NOMO-1 treated with dmso at 0.1 percent for 144 hours (cell line): ENCODE measurements at regions not wholly inside any gene's neighbourhood (a gene's known extent, or its start where the extent isn't known, plus 50 kb on each side); places are given as distances from the start of the nearest gene placed in this dataset.

Experiments
- DNase-seq: peaks from one replicate; lab custom pipeline; 2025; ENCODE audit not compliant: unreplicated experiment; lab: John Stamatoyannopoulos, UW

GRCh38 chr6:20313051-20313450, 88.6 kb upstream of the E2F3 start:
- no peak for DNase-seq

- peak; percentile 20 for DNase-seq
These were observed 87.6 kb upstream of the E2F3 start for GRCh38 chr6:20313960-20314530.

- DNase-seq, result no peak
These were observed 86.5 kb upstream of the E2F3 start for GRCh38 chr6:20314866-20315845.

GRCh38 chr6:20317430-20317829, 84.2 kb upstream of the E2F3 start:
- no peak for DNase-seq

GRCh38 chr6:20318851-20319387, 82.8 kb upstream of the E2F3 start:
- DNase-seq, result no peak

- DNase-seq, result peak; percentile 97
These were observed 81.9 kb upstream of the E2F3 start for GRCh38 chr6:20319520-20320357.

GRCh38 chr6:20325641-20326421, 75.8 kb upstream of the E2F3 start:
- peak; percentile 66 for DNase-seq

- DNase-seq, result no peak
These were observed 75.3 kb upstream of the E2F3 start for GRCh38 chr6:20326422-20326728.

- no peak for DNase-seq
These were observed 74.5 kb upstream of the E2F3 start for GRCh38 chr6:20327141-20327540.

GRCh38 chr6:20328266-20328923, 73.3 kb upstream of the E2F3 start:
- DNase-seq, result no peak

GRCh38 chr6:20328924-20329300, 72.8 kb upstream of the E2F3 start:
- DNase-seq, result no peak

- DNase-seq, result no peak
These were observed 70.6 kb upstream of the E2F3 start for GRCh38 chr6:20331042-20331441.

- no peak for DNase-seq
These were observed 70.1 kb upstream of the E2F3 start for GRCh38 chr6:20331625-20332024.

GRCh38 chr6:20332441-20333006, 69.2 kb upstream of the E2F3 start:
- no peak for DNase-seq

- DNase-seq, result no peak
These were observed 67.9 kb upstream of the E2F3 start for GRCh38 chr6:20333721-20334269.

- no peak for DNase-seq
These were observed 67.3 kb upstream of the E2F3 start for GRCh38 chr6:20334334-20334733.

GRCh38 chr6:20334962-20335361, 66.7 kb upstream of the E2F3 start:
- no peak for DNase-seq

- no peak for DNase-seq
These were observed 65.8 kb upstream of the E2F3 start for GRCh38 chr6:20335872-20336271.

GRCh38 chr6:20338156-20338555, 63.5 kb upstream of the E2F3 start:
- DNase-seq, result no peak
